ELR (cell line): ENCODE measurements at regions not wholly inside any gene's neighbourhood (a gene's known extent, or its start where the extent isn't known, plus 50 kb on each side); places are given as distances from the start of the nearest gene placed in this dataset.
A peak's percentile ranks its signal among the peaks of the same experiment; 100 is the strongest.

Source experiments
- DNase-seq: peaks from one replicate; pipeline ENCODE4 v3.0.0-alpha.2; 2015; ENCODE audit warnings: low read depth

DNA sequence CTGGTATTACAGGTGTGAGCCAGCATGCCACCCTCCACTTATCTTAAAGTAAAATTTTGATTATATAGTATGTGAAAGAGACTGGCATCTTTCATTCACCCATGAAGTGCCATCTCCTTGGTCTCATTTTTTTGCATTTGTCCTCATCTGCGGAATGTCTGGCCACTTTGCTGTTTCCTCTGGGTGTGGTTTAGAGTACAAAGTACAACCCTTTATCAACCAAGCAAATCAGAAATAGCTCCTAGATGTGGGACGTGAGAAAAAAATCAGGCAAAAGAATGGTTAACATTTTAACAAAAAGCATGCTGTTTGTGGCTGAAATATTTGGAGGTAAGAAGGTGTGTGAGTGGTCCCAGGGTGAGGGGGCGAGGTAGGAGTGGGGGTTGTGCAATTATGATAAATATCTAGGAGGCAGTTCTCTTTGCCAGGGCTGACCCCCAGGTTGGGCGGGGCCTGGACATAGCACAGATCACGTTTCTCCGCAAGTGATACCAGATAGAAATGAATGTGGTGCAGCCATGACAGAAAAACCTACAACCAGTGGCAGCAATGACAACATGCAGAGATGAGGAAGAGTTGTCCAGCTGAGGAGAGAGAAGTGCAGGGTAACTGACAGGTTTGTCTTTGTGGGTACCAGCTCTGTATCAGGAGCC, 115.8 kb upstream of the SERTAD2 start:
- no peak for DNase-seq

DNA sequence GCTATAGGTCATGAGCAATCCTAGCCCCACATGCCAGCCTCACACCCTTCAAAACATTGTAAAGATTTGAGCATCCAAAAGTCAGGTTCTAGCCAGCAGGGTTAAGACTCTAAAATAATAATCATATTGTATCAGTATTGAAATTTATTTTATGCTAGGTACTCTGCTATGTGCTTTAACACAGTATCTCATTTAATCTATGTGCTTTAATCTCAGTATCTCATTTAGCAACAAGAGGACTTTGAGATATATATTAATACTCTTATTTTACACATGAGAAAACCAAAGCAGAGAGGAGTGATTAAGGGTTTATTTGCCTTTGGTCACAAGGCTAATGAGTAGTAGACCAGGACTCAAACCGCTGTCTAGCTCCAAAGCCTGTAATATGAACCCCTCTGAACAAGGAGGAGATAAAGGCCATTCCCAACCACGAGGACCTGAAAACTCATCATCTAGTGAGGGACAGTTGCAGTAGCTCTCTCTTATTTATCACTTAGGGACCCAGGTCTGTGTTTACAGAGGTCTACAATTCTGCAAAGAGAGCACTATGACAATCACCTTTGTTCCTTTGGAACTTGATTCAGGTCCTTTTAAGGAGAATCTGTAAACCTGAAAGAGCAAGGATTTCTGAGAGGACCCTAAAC, 116.5 kb upstream of the SERTAD2 start:
- peak; percentile 52 for DNase-seq

DNA sequence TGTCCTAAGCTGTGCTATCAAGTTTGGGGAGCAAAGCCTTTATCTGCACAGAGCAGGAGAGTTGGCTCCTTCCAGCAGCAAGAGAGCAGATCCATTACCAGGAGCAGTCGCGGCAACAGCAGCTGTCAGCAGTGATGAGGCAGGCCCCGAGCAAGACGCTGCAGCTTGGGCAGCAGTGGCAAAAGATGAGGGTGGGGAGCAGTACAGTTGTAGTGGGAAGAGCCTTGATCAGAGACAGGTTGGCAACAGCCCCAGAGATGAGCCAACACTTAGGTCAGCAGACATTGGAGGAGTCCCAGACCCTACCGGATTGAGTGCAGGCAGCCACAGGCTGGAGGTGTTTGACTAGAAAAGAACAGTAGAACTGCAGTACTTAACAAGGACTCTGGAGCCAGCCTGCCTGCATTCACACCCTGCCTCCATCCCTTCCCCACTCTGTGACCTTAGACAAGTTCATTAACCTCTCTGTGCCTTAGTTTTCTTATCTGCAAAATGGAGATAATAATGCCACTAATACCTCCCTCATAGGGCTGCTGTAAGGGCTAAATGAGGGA, 117.1 kb upstream of the SERTAD2 start:
- DNase-seq, result peak; percentile 95

DNA sequence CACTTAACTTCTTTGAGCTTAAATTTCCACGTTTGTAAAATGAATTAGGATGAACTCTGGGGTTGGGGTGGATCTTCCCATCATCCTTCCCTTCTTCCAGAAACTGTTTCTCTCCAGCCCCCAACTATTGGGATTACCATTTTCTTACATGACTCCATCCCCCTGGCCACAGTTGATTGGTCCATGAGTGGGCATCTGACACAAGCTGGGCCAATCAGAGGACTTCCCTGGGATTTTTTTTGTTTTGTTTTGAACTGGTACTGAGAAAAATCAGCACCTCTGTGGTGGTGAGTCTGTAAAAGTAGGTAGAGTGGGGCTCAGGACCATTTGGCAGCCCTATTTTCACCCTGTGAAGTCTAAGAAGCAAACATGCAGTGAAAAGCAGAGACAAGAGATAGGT, 118.0 kb upstream of the SERTAD2 start:
- no peak for DNase-seq

DNA sequence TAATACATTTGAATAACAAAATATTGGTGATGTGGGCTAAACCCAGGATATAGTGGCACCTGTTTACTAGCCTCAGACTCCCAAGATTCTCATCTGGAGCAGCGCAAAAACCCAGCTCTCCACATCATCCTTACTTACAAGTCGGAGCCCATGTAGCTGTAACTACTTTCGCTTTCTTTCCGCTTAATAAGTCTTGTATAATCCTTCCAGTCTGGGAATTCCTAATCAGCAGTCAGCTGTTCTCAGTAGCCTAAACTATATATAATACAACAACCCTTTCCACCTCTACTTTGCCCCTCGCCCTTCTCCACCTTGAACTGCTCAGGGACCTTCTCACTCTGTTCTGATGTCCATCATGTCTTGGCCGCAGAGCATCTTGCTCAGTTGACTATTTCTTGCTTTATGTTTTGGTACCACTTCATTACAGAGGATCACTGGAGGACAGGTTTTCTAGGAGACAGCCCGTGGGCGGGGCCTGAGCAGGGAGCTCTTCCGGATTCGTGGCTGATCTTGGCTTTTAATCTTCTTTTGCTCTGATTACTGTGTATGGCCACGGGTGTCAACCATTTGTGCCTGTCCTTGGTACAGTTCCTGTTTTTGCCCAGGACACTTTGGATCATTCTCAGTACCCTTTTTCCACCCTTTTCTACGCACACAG, 119.9 kb upstream of the SERTAD2 start:
- DNase-seq, result no peak

DNA sequence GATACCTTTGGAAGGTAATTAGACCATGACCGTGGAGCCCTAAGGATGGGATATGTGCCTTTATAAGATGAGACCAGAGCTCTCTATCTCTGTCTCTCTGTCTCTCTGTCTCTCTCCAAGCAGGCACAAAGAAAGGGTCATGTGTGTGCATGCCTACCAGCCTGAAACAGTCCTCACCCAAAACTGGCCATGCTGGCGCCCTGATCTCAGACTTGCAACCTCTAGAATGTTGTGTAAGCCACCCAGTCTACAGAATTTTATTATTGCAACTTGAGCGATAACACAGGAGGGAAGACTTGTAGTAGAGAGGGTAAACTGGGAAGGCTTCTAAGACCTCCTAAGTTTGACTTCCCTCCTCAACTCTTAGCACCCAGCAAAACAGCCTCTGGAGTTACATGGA, 124.1 kb upstream of the SERTAD2 start:
- no peak for DNase-seq

DNA sequence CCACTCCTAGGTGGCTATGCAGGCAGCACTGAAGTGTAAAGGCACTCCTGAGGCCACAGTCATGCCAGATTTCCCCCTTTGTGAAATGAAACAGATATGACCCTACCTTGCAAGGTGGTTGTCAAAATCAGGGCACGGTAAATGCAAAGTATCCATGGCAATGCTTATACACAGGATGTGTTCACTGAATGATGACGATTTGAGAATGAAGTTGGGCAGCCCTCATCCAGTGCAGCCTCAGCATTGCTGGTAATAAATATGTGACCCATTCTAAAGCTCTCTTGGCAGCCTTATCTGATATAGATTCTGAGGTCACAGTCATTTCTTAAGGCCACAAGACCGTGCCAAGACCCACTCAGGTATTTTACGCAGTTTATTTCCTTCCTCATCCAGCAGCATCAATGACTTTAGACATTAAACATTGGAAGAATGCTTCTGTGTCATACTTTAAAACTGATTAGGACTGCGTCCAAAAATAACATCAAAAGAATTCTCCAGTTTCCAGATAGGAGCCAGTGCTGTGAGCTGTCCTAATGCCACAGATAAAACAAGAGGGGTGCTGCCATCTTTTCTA, 125.5 kb upstream of the SERTAD2 start:
- peak; percentile 92 for DNase-seq

DNA sequence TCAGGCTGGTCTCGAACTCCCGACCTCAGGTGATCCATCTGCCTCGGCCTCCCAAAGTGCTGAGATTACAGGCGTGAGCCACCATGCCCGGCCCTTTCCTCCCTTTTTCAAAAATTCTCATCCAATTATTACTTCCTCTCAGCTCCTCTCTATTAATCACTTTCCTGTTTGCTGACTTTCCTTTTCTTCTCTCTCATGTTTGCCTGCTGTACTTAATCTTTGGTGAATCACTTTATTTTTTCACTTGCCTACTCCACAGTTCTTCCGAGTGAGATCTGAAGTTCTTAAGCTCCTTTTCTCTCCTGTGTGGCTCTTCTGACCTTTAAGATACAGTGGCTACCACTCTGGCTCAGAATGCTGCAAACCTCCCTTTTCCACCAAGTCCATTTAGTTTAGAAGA, 126.3 kb upstream of the SERTAD2 start:
- peak; percentile 66 for DNase-seq

DNA sequence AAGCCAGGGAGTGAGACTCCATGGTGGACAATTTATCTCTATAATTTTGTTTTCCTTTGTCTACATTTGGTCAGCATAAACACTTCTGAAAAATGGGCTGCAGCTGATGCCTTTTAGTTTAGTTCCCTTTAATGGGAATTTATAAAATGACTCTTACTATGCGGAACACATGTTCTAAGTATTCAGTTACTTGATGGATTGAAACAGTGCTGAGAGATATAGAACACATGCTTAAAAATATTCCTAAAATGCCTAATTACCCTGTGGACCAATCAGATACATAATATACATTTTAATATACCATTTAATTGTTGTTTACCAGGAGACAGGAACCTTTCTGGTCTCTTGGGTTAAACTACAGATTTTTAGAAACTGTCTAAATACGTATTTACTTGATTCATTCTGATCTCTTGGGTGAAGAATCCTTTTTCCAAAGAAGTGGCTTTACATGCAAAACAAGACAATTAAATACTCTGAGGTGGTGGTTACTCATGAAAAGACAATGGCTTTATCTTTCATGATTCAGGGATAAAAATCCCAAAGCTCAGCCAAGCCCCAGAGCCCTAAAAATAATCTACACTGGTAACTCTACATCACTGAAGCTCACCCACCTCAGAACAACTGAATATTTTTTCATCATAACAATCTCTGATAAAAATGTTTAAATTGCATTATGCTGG, 128.1 kb upstream of the SERTAD2 start:
- peak; percentile 39 for DNase-seq

DNA sequence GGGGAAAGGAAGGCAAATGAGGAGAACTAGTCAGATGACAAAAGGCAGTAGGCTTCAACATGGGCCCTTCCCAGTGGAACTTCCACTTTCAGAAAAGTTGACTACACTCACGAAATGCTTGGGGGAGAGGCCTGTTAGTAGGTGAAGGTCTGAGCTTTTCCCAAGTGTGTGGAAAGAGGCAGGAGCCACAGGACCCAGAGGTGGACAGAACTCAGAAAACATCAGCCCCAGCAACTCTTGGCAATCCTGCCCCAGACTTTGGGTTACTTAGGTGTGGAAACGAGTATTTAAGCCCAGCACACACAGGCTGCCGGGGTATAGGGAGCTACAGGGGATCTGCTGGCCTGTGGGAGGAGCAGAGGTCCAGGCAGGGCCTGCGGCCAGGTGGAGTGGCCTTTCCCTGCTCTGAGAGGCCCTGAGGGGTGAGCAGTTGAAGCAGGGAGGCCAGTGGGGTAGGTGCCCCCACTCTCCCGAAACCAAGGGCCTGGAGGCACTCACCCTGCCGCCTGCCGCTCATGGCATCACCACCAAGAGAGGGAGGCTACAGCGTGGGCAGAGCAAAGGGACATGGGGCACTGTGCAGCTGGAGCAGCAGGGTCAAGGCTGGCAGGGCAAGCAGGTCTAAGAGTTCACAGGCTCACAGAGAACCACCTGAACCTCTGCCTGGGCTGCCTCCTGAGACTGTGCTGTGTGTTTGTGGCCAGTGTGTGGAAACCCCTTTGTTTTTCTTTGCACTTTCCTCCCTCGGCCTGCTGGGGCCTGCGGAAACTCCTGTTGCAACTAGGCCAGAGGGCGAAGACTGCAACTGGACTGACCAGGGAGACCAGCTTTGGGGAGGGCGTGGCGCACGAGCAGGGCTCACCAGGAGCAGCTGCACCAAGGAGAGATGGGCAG, 130.7 kb upstream of the SERTAD2 start:
- DNase-seq, result no peak

DNA sequence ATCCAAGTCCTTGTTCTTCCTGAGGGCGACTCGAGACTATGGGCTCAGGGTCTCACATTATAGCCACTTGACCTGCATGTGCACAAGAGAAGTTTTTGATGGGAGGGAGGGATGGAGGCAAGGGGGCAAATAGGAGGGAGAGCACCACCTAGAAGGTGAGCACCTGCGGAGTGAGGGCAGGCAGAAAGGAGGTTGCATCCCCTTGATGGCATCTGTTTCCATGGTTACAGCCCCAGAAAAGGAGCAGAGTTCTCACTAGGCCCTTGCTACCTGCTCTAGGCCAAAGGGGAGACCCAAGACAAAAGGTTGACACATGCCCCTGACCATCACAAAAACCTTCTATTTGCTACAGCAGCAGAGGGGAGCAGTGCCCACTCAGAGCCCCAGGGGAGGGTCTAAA, 131.5 kb upstream of the SERTAD2 start:
- no peak for DNase-seq

DNA sequence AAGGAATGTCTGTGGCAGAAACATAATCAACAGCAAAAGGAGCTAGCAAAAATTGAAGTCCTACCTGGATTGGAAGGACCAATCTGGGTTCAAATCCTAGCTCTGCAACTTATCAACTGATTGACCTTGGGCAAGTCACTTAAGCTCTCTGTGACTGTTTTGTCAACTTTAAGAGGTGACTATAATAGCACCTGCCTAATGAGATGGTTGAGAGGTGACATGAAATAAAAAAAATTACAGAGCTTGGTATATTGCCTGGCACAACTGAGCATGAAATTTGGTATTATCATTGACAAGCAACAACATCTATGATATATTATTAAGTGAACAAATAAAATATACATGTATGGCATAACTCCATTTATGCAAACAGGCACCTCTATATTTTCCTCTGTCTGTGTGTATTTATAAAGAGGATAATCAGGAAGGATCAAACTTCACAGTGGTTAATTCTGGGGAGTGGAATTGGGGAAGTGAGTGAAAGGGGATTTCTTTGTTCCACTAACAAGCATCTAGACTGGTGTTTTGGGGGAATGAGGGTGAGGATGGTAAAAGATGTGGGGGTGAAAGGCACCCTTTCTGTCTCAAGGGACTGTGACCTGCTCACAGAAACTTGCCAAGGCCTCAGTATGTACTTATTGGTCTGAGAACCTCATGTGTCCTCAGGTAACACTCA, 132.8 kb upstream of the SERTAD2 start:
- DNase-seq, result no peak

DNA sequence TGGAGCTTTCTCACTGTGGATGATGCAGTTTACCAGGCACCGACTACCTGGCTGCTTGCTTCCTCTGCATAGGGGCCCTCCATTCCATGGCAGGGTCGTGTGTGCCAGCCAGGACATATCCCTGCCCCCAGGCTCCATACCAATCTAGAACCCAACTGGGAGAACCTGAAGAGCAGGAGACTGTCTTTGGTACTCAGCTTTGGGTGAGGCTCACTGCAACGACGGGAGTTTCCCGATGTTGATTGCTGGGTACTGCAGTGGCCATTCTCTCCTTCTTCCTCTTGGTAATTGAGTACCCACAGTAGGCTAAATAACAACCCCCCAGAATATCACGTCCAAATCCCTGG, 133.3 kb upstream of the SERTAD2 start:
- DNase-seq, result no peak

DNA sequence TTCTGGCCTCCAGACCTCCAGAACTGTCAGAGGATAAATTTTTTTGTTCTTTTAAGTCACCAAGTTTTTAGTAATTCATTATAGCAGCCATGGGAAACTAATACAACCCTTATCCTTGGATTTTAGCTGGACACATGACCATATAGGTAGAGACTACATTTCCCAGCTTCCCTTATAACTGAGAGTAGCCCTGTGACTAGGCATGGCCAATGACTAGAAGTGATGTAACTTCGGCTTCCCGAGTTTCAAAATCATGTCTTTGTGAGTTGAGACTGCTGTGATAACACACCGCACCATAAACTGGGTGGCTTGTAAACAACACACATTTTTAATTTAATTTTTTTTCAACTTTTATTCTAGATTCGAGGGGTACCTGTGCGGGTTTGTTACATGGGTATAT, 134.0 kb upstream of the SERTAD2 start:
- no peak for DNase-seq

DNA sequence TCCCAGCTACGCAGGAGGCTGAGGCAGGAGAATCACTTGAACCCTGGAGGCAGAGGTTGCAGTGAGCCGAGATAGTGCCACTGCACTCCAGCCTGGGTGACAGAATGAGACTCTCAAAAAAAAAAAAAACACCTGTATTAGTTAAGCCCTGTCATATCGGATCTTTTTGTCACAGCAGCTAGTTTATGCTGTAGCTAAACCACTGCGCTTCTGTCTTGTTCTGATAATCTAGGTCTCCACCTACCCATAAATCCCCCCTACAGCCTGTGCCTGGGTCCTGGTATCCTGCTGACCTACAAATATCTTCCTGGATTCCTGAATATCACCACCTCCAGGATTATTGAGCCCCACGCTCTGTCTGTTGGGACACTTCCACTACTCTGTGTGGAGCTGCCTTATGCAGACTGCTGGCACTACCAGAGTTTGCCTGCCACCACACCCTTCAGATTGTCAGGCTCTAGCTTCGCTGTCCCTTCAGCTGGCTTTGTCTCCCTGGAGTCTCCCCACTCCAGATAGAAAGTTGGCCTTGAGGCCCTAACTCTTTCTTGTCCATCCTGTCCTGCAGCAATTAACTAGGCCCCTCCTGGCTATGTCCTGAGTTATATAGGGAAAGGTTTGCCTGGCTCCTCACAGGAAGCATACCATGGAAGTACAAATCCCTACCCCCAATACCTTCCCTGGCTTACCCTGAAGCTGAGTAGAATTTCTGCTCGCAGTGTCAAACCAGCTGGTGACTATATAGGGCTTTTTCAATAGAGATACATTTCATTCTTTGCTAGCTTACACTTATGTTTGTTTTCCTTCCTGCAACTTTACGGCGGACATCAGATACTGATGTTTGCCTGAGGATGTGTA, 136.0 kb upstream of the SERTAD2 start:
- no peak for DNase-seq

DNA sequence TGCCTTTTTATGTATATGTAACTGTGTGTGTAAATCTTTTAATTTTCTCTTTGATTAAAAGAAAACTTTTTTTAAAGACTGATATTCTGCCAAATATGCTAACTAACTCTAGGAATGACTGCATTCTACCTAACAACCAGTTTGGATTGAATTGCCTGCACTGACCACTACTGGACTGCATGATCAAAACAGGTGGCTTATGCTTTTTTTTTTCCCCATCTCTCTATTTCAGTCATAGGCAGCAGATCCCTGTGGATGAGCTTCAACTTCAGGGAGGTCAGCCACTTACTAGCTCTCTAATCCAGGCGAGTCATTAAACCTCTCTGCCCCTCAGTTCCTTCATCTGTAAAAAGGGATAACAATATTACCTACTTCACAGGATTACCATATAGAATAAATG, 138.6 kb upstream of the SERTAD2 start:
- peak; percentile 58 for DNase-seq

DNA sequence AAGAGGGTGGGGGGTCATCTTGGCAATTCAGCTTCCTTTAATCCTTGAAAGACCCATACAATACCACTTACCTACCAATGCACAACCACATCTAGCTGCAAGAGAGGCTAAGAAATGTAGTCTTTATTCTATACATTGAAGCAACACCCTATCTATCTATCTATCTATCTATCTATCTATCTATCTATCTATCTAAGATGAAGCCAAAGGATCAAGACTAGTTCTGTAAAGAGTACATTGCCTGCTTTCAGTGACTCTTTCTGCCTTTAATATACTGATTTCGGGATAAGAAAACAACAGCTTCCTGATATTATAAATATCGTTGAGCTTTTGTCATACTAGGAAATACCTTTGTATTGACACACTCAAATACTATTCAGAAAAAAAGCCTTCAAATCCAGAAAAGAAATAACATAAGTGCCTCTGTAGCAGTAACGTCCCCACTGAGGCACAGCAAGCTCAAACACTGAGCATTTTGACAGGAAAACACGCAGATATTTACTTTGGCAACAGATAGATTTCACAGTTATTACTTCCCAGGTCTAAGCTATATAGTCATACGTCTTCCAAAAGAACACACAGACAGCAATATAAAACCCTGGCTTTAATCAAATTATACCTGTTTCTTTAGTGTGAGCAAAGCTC, 139.4 kb upstream of the SERTAD2 start:
- DNase-seq, result peak; percentile 82

DNA sequence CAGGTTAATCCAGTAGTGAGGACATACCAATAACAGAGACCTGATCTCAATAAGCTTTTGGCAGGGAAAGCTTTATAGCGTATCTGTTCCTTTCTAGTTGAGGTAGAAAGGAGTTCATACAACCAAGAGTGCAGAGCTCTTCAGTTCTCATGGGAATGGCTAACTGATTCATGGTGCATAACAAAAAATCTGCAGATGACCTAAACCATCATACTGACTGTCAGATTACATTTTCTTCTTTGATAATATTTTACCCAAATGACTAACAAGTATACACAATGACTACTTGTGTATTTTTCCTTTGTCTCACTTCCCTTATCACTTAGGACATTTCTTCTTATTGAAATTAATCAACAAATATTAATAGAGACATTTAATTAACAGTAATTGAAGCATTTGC, 140.0 kb upstream of the SERTAD2 start:
- peak; percentile 68 for DNase-seq

DNA sequence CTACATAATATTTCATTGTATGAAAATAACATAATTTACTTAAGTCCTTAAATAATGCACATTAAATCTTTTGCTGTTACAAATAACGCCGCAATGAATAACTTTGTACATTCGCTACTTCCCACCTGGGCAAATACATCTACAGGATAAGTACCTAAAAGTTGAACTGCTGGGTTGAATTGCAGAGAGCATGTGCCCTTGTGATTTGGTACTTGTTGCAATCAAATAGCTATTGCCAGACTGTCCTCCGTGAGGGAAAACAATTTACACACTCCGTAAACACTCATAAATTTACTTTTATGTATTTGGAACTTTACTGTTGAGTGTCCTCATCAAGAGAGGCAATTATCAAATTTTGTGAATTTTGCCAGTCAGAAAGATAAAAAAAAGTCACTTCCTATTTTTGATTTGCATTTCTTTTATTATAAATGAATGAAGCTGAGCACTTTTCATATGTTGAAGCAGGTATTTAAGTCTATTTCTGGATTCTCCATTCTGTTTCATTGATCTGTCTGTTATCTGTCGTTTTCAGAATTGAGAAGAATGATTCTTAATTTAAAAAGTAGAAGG, 140.8 kb upstream of the SERTAD2 start:
- DNase-seq, result no peak
